SK-N-SH (cell line): ENCODE measurements at regions not wholly inside any gene's neighbourhood (a gene's known extent, or its start where the extent isn't known, plus 50 kb on each side); places are given as distances from the start of the nearest gene placed in this dataset.
"Not testable (repeated sequence)": the region's sequence is repeated elsewhere in the genome, so short reads cannot be mapped to it uniquely, and the experiment has no call there.

Experiments
- EP300 ChIP-seq, 2 experiments: IDR thresholded peaks; 2 replicates each; pipeline versions ENCODE4 v1.4.0 to v1.6.1; 2012; ENCODE audit warnings: borderline replicate concordance in 1 of 2, low read depth in 1 of 2, low read length in 1 of 2
- FOXM1 ChIP-seq: IDR thresholded peaks from 2 replicates; pipeline ENCODE4 v1.4.0; 2012; ENCODE audit warnings: low read depth, mild to moderate bottlenecking
- GATA2 ChIP-seq: sonication (generic); formaldehyde crosslinking; IDR thresholded peaks from 2 replicates; pipeline ENCODE4 v1.5.0; 2020; ENCODE audit warnings: mild to moderate bottlenecking, missing genetic modification reagents
- MXI1 ChIP-seq: IDR thresholded peaks from 2 replicates; pipeline ENCODE4 v1.6.1; 2012; ENCODE audit warnings: mild to moderate bottlenecking, low read depth, low read length, improper control_type of control experiment
- NRF1 ChIP-seq: IDR thresholded peaks from 2 replicates; pipeline ENCODE4 v1.6.1; 2012; ENCODE audit warnings: low read depth, mild to moderate bottlenecking, low read length
- PBX3 ChIP-seq: IDR thresholded peaks from 2 replicates; pipeline ENCODE4; 2012
- POLR2AphosphoS5 ChIP-seq: IDR thresholded peaks from 2 replicates; pipeline ENCODE4 v1.6.1; 2012; ENCODE audit warnings: low read depth, low read length
- RAD21 ChIP-seq: IDR thresholded peaks from 2 replicates; pipeline ENCODE4 v1.6.1; 2012; ENCODE audit warnings: mild to moderate bottlenecking, low read length
- REST ChIP-seq: IDR thresholded peaks from 2 replicates; pipeline ENCODE4 v1.6.1; 2012; ENCODE audit warnings: mild to moderate bottlenecking, low read depth, low read length, moderate library complexity
- SMC3 ChIP-seq: IDR thresholded peaks from 2 replicates; pipeline ENCODE4 v1.6.1; 2012; ENCODE audit warnings: low read depth, low read length, improper control_type of control experiment
- YY1 ChIP-seq: IDR thresholded peaks from 2 replicates; pipeline ENCODE4 v1.4.0; 2012; ENCODE audit warnings: low read depth, mild to moderate bottlenecking
- TF ChIP-seq, protein P1 (sequence below): fragments of 200-600 bp; sonication (generic); IDR thresholded peaks from 2 replicates; pipeline ENCODE4 v1.6.1; 2017; ENCODE audit warnings: antibody characterized with exemption, mild to moderate bottlenecking, moderate library complexity
- TF ChIP-seq, protein P2 (sequence below): IDR thresholded peaks from 2 replicates; pipeline ENCODE4 v1.4.0; 2012; ENCODE audit warnings: low read depth, borderline replicate concordance

- TF ChIP-seq FOXM1; MXI1; POLR2AphosphoS5; NRF1; GATA2 (CRISPR knock-in tag); PBX3; YY1; EP300 (IDR thresholded peaks at IDR 0.05; ENCODE audit: borderline replicate concordance in 1 of 2, low read depth in 1 of 2, low read length in 1 of 2); RAD21; REST; SMC3: not testable (repeated sequence)
- TF ChIP-seq, protein P1, sequence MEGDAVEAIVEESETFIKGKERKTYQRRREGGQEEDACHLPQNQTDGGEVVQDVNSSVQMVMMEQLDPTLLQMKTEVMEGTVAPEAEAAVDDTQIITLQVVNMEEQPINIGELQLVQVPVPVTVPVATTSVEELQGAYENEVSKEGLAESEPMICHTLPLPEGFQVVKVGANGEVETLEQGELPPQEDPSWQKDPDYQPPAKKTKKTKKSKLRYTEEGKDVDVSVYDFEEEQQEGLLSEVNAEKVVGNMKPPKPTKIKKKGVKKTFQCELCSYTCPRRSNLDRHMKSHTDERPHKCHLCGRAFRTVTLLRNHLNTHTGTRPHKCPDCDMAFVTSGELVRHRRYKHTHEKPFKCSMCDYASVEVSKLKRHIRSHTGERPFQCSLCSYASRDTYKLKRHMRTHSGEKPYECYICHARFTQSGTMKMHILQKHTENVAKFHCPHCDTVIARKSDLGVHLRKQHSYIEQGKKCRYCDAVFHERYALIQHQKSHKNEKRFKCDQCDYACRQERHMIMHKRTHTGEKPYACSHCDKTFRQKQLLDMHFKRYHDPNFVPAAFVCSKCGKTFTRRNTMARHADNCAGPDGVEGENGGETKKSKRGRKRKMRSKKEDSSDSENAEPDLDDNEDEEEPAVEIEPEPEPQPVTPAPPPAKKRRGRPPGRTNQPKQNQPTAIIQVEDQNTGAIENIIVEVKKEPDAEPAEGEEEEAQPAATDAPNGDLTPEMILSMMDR: not testable (repeated sequence)
- TF ChIP-seq, protein P2, sequence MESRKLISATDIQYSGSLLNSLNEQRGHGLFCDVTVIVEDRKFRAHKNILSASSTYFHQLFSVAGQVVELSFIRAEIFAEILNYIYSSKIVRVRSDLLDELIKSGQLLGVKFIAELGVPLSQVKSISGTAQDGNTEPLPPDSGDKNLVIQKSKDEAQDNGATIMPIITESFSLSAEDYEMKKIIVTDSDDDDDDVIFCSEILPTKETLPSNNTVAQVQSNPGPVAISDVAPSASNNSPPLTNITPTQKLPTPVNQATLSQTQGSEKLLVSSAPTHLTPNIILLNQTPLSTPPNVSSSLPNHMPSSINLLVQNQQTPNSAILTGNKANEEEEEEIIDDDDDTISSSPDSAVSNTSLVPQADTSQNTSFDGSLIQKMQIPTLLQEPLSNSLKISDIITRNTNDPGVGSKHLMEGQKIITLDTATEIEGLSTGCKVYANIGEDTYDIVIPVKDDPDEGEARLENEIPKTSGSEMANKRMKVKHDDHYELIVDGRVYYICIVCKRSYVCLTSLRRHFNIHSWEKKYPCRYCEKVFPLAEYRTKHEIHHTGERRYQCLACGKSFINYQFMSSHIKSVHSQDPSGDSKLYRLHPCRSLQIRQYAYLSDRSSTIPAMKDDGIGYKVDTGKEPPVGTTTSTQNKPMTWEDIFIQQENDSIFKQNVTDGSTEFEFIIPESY: not testable (repeated sequence)
These were observed 109.5 kb downstream of the LAT start for GRCh38 chr16:29094325-29094724.
